ENCODE measurements at regions not wholly inside any gene's neighbourhood (a gene's known extent, or its start where the extent isn't known, plus 50 kb on each side); places are given as distances from the start of the nearest gene placed in this dataset.

DNA sequence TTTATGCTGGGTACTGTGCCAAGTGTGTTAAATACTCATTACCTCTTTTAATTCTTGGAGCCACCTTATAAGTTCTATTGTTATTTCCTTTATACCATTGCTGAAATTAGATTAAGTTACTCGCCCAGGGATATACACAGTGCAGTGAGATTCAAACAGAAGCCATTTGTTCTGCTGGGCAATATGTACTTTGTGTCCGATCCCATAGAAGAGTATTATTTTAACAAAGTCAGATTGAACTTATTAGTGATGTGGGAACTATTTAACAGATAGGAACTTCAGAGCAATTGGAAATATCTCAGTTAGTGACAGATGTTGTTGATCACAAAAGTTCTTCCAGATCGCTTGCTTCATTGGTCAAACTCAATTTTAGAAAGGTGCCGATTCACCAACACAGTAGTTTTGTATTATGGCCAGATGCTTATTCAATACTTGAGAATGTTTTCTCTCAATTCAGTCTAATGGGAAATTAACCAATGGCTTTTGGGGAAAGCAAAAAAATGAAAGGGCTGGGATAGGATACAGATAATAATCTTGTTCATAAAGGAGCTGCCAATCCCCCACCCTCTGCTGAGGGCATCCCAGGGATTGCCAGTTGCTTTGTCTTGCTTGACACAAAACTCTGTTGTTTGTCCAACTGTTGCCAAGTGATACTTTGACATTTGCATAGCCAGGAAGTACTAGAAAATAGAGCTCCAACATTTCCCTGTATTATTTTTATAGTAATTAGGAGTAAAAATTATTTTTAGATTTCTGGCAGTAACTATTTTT, 94.8 kb upstream of the SEMA6A start:
- Histone ChIP-seq H3K36me3 (ENCODE audit: insufficient read depth, low read length) (no peaks in the 10 kb centered on the region), H3K9me2 (ENCODE audit: insufficient read depth, low read length) (no peaks in the 10 kb centered on the region), H3K9me3 (ENCODE audit: low read length) (no peaks in the 10 kb centered on the region), H3K9ac (ENCODE audit: low read length) (no peak overlapping the region), H3F3A (ENCODE audit: insufficient read depth, low read length, poor library complexity, severe bottlenecking) (no peaks in the 10 kb centered on the region), H3K4me2 (ENCODE audit: low read length) (no peak overlapping the region), H3K4me3 (ENCODE audit: low read length) (no peak overlapping the region), H3K27ac (ENCODE audit: low read length) (no peak overlapping the region), H4K20me1 (ENCODE audit: insufficient read depth) (no peaks in the 10 kb centered on the region), H3K79me2 (replicated peaks; ENCODE audit: insufficient read depth, low read length) (no peaks in the 10 kb centered on the region), H3K27me3 (ENCODE audit: insufficient read depth, low read depth, low read length) (no peaks in the 10 kb centered on the region), H2AFZ (ENCODE audit: low read depth, low read length) (no peak overlapping the region)
- TF ChIP-seq EZH2 (IDR thresholded peaks at IDR 0.05; ENCODE audit: borderline replicate concordance, insufficient read depth, low read length, poor library complexity, severe bottlenecking) (no peak), RAD21 (conservative IDR thresholded peaks at IDR 0.05) (no peak), POLR2AphosphoS5 (IDR thresholded peaks at IDR 0.05) (no peak), CTCF (IDR thresholded peaks at IDR 0.05; ENCODE audit: poor library complexity, severe bottlenecking) (no peak), MXI1 (conservative IDR thresholded peaks at IDR 0.05; ENCODE audit: poor library complexity, severe bottlenecking) (no peak), TAF1 (IDR thresholded peaks at IDR 0.05; ENCODE audit: low read depth) (no peak), EP300 (conservative IDR thresholded peaks at IDR 0.05; ENCODE audit: poor library complexity, severe bottlenecking) (no peak), SMC3 (conservative IDR thresholded peaks at IDR 0.05; ENCODE audit: poor library complexity) (no peak)
- TF ChIP-seq, protein P1, sequence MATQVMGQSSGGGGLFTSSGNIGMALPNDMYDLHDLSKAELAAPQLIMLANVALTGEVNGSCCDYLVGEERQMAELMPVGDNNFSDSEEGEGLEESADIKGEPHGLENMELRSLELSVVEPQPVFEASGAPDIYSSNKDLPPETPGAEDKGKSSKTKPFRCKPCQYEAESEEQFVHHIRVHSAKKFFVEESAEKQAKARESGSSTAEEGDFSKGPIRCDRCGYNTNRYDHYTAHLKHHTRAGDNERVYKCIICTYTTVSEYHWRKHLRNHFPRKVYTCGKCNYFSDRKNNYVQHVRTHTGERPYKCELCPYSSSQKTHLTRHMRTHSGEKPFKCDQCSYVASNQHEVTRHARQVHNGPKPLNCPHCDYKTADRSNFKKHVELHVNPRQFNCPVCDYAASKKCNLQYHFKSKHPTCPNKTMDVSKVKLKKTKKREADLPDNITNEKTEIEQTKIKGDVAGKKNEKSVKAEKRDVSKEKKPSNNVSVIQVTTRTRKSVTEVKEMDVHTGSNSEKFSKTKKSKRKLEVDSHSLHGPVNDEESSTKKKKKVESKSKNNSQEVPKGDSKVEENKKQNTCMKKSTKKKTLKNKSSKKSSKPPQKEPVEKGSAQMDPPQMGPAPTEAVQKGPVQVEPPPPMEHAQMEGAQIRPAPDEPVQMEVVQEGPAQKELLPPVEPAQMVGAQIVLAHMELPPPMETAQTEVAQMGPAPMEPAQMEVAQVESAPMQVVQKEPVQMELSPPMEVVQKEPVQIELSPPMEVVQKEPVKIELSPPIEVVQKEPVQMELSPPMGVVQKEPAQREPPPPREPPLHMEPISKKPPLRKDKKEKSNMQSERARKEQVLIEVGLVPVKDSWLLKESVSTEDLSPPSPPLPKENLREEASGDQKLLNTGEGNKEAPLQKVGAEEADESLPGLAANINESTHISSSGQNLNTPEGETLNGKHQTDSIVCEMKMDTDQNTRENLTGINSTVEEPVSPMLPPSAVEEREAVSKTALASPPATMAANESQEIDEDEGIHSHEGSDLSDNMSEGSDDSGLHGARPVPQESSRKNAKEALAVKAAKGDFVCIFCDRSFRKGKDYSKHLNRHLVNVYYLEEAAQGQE (IDR thresholded peaks at IDR 0.05; ENCODE audit: borderline replicate concordance): no peak

DNA sequence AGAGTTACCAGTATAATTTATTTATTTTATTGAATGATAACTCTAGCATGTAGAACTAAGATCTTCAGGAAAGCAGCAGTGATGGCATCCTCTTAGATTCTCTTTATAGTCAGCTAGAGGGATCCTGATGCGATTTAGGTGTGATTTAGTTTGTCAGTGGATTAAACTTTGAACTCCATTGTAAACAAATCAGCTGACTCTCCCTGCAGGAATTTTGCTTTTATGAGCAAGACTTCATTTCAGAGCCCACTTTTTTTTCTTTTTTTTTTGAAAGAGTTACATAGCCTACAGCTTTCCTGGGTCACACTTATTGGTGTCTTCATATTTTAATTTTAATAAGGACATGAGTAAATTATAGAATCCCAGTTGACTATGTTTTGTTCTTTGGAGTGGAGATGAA, 93.8 kb upstream of the SEMA6A start:
- TF ChIP-seq RAD21 (conservative IDR thresholded peaks at IDR 0.05): no peak
- TF ChIP-seq SMC3 (conservative IDR thresholded peaks at IDR 0.05; ENCODE audit: poor library complexity): no peak
- no peak for TF ChIP-seq TAF1 (IDR thresholded peaks at IDR 0.05; ENCODE audit: low read depth)
- TF ChIP-seq, protein P1 (IDR thresholded peaks at IDR 0.05; ENCODE audit: borderline replicate concordance): no peak
- Histone ChIP-seq H3K27ac (ENCODE audit: low read length) (no peak overlapping the region), H3K36me3 (ENCODE audit: insufficient read depth, low read length) (no peaks in the 10 kb centered on the region), H4K20me1 (ENCODE audit: insufficient read depth) (no peaks in the 10 kb centered on the region), H3K9me3 (ENCODE audit: low read length) (no peaks in the 10 kb centered on the region), H3F3A (ENCODE audit: insufficient read depth, low read length, poor library complexity, severe bottlenecking) (no peaks in the 10 kb centered on the region), H3K4me2 (ENCODE audit: low read length) (no peak overlapping the region), H3K9ac (ENCODE audit: low read length) (no peak overlapping the region), H2AFZ (ENCODE audit: low read depth, low read length) (no peak overlapping the region), H3K9me2 (ENCODE audit: insufficient read depth, low read length) (no peaks in the 10 kb centered on the region), H3K79me2 (replicated peaks; ENCODE audit: insufficient read depth, low read length) (no peaks in the 10 kb centered on the region), H3K27me3 (ENCODE audit: insufficient read depth, low read depth, low read length) (no peaks in the 10 kb centered on the region), H3K4me3 (ENCODE audit: low read length) (no peak overlapping the region)
